CD4-positive, alpha-beta T cell treated with Interleukin-15 for 1 hour (primary cell): ENCODE measurements at regions not wholly inside any gene's neighbourhood (a gene's known extent, or its start where the extent isn't known, plus 50 kb on each side); places are given as distances from the start of the nearest gene placed in this dataset.

Source experiments
- DNase-seq: peaks from one replicate; pipeline ENCODE4 v3.0.0-alpha.2; 2020

DNA sequence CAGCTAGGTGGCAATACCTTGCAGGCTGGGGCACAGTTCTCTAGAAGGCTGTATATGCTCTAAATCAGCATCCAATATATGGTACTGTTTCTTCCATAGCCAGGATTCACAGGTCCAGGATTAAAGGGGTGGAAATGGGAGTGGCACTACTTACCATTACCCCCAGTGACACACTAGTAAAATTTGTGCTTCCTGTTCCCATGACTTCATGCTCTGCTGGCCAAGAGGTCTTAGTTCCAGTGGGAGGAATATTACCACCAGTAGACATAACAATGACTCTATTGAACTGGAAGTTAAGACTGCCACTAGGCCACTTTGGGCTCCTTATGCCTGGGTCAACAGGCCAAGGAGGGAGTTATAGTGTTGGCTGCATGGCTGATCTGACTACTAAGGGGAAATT, 174.3 kb upstream of the TNFAIP3 start:
- no peak for DNase-seq

GRCh38 chr6:137693711-137694110, 173.3 kb upstream of the TNFAIP3 start:
- DNase-seq: no peak

GRCh38 chr6:137696765-137697164, 170.3 kb upstream of the TNFAIP3 start:
- DNase-seq: no peak

GRCh38 chr6:137697267-137697938, 169.7 kb upstream of the TNFAIP3 start:
- no peak for DNase-seq

DNA sequence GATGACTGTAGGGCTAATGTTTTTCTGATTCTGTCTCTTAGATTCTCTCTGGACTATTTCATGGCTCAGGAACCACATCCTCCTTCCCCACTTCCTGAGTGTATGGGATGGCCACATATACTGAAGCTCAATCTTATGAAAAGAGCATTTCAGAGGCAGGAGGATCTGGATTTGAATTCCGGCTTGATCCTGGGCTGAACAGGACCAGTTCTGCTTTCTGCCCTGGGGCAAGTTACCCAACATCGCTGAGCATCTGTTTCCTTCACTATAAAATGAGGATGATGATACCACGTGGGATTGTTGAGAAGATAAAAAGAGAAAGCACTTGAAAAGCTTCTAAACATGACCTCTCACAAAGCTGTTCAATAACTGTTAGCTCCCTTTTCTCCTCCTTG, 168.4 kb upstream of the TNFAIP3 start:
- peak; percentile 38 for DNase-seq

DNA sequence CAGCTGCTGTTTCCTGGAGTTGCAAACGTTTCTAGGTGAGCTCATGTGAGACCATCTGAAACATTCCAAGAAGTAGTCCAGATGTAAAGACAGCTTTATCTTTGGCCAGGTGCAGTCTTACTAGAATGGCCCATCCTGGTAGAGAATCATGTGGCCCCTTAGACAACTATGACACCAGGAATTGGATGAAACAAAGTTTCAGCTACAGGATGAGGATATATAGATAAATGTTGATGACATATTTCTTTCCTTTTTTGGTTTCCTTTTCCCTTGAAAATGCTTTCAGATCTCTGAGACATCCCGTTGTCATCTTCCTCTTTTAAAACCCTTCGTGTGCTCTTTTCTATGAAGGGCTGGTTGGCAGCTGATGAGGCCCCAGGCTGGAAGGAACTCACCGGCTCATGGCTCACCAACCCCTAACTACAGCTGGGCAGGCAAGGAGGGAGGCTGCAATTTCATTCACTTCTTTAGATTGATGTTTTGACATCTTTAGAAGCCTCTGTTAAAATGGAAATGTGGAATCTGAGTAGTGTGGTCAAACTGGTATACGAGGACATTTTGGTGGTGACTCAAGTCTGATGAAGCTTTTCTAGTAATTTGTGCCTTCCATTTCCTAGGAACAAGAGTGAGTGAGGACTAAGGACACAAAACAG, 167.9 kb upstream of the TNFAIP3 start:
- DNase-seq: no peak

GRCh38 chr6:137700161-137700560, 166.9 kb upstream of the TNFAIP3 start:
- no peak for DNase-seq

DNA sequence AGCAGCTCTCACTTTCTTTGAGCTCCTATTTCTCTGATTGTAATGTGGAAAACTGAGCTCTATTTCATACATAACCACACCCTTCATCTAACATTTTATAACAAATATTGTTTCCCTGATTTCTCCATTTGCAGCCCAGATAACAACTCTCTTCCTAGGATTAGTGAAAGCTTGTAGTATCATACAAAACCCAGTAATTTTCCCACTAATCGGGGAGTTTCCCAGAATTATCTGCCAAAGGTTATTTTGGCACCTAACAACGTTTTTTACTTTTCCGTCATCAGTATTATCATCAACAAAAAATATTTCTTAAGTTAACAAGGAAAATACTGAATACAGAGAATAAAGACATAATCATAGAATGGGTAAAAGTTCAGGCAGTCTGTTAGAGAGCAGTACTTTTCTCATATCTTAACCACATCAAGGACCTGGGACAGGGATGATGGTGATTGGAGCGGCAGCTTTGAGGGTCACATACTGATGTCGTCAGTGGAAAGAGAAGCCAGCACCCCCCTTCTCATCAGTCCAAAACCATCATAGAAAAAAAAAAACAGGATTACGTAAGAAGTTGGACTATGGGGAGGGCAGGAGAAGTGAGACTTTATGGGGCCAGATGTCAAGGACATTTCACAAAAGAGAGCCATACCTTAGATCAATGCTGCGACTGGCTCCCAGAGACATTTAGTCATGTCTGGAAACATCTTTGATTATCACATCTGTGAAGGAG, 166.1 kb upstream of the TNFAIP3 start:
- DNase-seq: no peak

DNA sequence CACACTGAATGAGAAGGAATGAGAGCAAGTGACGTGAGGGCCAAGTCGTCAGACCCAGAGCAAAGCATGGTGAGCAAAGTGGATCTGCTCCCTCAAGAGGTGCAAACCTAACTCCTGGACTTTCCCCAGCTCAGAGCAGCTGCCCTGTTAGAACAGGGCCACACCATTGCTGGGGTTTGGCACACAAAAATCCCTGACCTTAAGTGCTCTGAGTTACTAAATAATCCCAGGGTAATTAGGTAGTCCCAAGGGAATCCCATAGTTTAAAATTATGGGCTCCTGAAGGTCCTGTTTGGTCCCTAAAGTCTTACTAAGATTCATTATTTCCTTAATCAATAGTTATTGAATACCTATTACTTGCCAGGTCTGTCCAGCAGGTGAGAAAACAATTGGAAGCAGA, 165.1 kb upstream of the TNFAIP3 start:
- DNase-seq: no peak

- no peak for DNase-seq
Measured at GRCh38 chr6:137702791-137703424, 164.2 kb upstream of the TNFAIP3 start.

DNA sequence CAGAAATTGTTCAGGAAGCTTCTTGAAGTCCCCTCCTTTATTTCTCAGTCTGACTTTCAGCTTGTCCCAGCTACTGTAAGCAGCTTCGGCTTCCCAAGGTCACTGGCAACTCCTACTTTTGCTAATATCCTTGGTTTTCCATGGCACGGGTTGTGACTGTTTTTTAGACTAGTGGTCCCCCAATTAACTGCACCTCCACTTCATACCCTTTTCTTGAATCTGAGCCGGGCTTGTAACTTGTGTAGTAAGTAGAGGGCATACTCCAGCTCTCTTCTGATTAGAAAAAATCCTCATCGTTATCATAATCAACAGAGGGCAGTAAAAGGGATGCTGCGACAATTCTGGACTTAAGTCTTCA, 162.3 kb upstream of the TNFAIP3 start:
- DNase-seq: no peak

GRCh38 chr6:137705160-137706082, 161.6 kb upstream of the TNFAIP3 start:
- DNase-seq: peak; percentile 64

- DNase-seq: no peak
Measured at GRCh38 chr6:137706083-137706750, 160.8 kb upstream of the TNFAIP3 start.

GRCh38 chr6:137707038-137707589, 159.9 kb upstream of the TNFAIP3 start:
- DNase-seq: no peak

DNA sequence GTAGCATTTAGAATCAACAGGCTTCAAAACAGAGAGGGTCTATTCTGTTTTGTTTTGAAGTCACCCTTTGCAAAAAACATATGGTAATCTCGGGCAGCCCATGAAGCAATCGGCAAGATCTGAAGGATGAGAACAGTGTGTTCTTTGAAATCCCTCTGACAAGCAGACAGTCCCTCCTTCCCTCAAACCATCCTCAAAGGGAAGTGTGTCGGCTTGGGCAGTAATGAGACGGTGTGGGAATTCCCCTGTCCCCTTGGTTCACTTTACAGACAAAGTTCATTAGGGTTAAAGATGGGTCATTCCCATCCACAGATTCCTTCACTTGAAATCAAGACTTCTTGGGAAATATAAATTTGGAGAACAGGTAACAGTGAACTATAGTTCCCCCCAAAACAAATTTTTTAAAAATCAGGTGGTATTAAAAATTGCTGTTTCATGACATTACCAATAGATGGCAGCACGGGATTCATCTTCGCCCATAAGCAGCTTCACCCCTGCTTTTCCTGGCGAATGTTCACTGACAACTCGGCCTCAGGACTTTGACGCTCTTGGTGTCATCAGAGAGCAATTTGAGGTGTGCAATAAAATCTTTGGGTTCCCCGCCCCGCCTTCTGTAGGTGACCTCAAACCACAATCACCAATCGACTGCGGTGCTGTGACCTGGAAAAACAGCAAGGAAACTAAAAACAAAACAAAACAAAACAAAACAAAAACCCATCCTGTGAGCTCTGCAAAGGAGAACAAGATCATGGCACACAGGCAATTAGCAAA, 159.3 kb upstream of the TNFAIP3 start:
- peak; percentile 94 for DNase-seq

- DNase-seq: no peak
Measured at GRCh38 chr6:137708481-137708880, 158.6 kb upstream of the TNFAIP3 start.

GRCh38 chr6:137709424-137710236, 157.4 kb upstream of the TNFAIP3 start:
- DNase-seq: no peak

DNA sequence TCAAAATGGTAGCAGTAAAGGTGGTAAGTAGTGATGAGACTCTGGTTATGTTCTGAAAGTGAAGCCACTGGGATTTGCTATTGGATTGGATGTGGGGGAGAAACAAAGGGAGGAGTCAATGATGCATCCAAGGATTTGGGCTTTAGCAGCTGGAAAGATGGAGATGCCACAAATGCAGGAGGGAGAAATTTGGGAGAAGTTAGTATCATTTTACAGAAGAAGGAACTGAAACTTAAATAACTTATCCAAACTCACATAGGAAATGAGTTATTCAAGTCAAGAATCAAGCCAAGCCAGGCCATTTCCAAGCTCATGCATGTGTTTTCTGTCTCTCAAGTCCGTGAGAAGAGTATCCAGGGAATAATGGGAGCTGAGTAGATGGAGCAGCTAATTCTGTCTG, 155.1 kb upstream of the TNFAIP3 start:
- DNase-seq: no peak

- DNase-seq: no peak
Measured at GRCh38 chr6:137712587-137712986, 154.5 kb upstream of the TNFAIP3 start.

DNA sequence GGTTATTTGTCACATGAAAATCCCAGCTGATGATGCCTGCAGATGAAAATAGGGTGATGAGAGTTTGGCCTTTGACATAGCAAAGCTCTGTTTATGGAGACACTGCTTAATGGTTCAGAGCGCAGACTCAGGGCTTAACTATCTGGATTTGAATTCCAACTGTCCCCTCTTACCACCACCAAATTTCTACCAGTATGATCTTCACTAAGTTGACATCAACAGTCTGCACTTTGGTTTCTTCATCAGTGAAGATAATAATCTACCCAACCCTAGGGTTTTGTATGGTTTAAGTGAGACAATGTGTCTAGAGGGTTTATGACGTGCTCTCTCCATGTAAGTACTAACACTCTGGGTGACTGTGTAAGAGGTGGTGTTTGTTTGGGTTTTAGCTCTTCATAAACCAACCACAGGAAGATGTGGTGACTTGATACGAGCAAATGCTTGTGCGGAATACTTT, 151.4 kb upstream of the TNFAIP3 start:
- peak; percentile 58 for DNase-seq
